Mesendoderm (in vitro differentiated cells): ENCODE measurements at regions not wholly inside any gene's neighbourhood (a gene's known extent, or its start where the extent isn't known, plus 50 kb on each side); places are given as distances from the start of the nearest gene placed in this dataset.
"Not testable (repeated sequence)": the region's sequence is repeated elsewhere in the genome, so short reads cannot be mapped to it uniquely, and the experiment has no call there.

ENCODE experiments used
- DNase-seq: peaks from one replicate; pipeline ENCODE4 v3.0.0; 2013
- H2AK5ac ChIP-seq: 2 replicates; pipeline ENCODE4 v1.6.1; 2013; ENCODE audit warnings: low read length, inconsistent platforms
- H2BK120ac ChIP-seq: 2 replicates; pipeline ENCODE4 v1.6.1; 2013; ENCODE audit warnings: low read depth, mild to moderate bottlenecking, low read length, moderate library complexity, mixed read lengths
- H2BK15ac ChIP-seq: replicated peaks from 2 replicates; pipeline ENCODE4 v1.6.1; 2013; ENCODE audit warnings: low read depth, mild to moderate bottlenecking, moderate library complexity
- H2BK5ac ChIP-seq: 2 replicates; pipeline ENCODE4 v1.6.1; 2013; ENCODE audit warnings: low read length, inconsistent platforms
- H3K18ac ChIP-seq: 2 replicates; pipeline ENCODE4 v1.6.1; 2013; ENCODE audit warnings: mild to moderate bottlenecking, low read length, mixed read lengths
- H3K23ac ChIP-seq: one replicate; pipeline ENCODE4 v1.6.1; 2013; ENCODE audit warnings: low read length
- H3K27ac ChIP-seq: 2 replicates; pipeline ENCODE4 v1.5.1; 2013; ENCODE audit warnings: low read depth, mild to moderate bottlenecking, inconsistent platforms, low read length, moderate library complexity
- H3K27me3 ChIP-seq: 2 replicates; pipeline ENCODE4 v1.6.1; 2013; ENCODE audit warnings: low read length, control low read depth, mild to moderate bottlenecking, inconsistent platforms; ENCODE audit not compliant: insufficient read depth, poor library complexity
- H3K36me3 ChIP-seq: 2 replicates; pipeline ENCODE4 v1.6.1; 2013; ENCODE audit warnings: low read length, inconsistent platforms; ENCODE audit not compliant: control insufficient read depth, insufficient read depth
- H3K4ac ChIP-seq: one replicate; pipeline ENCODE4 v1.6.1; 2013; ENCODE audit warnings: low read depth, mild to moderate bottlenecking, low read length, moderate library complexity
- H3K4me1 ChIP-seq: 2 replicates; pipeline ENCODE4 v1.6.1; 2013; ENCODE audit warnings: low read depth, low read length, inconsistent platforms; ENCODE audit not compliant: control insufficient read depth
- H3K4me2 ChIP-seq: 2 replicates; pipeline ENCODE4 v1.6.1; 2013; ENCODE audit warnings: low read length
- H3K4me3 ChIP-seq: 2 replicates; pipeline ENCODE4 v1.5.1; 2013; ENCODE audit warnings: mild to moderate bottlenecking, low read length
- H3K56ac ChIP-seq: one replicate; pipeline ENCODE4 v1.6.1; 2013; ENCODE audit warnings: low read length
- H3K79me1 ChIP-seq: 2 replicates; pipeline ENCODE4 v1.6.1; 2013; ENCODE audit warnings: low read length, inconsistent platforms
- H3K79me2 ChIP-seq: 2 replicates; pipeline ENCODE4 v1.6.1; 2013; ENCODE audit warnings: mild to moderate bottlenecking, low read length; ENCODE audit not compliant: control insufficient read depth, insufficient read depth
- H3K9ac ChIP-seq: 2 replicates; pipeline ENCODE4 v1.6.1; 2013; ENCODE audit warnings: low read length, inconsistent platforms
- H4K5ac ChIP-seq: one replicate; pipeline ENCODE4 v1.6.1; 2013; ENCODE audit warnings: low read length
- H4K8ac ChIP-seq: one replicate; pipeline ENCODE4 v1.6.1; 2013; ENCODE audit warnings: low read depth, mild to moderate bottlenecking, control low read depth, low read length, moderate library complexity
- WGBS: extraction: QIAGEN DNeasy Blood & Tissue Kit; methylation state at CpG from one replicate; pipeline ENCODE4 v1.1.7; 2013; ENCODE audit warnings: low lambda C conversion rate, missing lambda C conversion rate; ENCODE audit not compliant: insufficient coverage; ENCODE audit errors: extremely low coverage; 5-methylcytosine and 5-hydroxymethylcytosine counted together

- not testable (repeated sequence) for H3K18ac ChIP-seq, H3K36me3 ChIP-seq, H2BK15ac ChIP-seq, H3K27ac ChIP-seq, DNase-seq, H3K4me3 ChIP-seq, H2BK5ac ChIP-seq, H3K23ac ChIP-seq, H3K4me2 ChIP-seq, H3K4ac ChIP-seq, H2AK5ac ChIP-seq, H3K79me1 ChIP-seq, H2BK120ac ChIP-seq, H4K8ac ChIP-seq, H3K4me1 ChIP-seq, H4K5ac ChIP-seq, H3K27me3 ChIP-seq, H3K56ac ChIP-seq, H3K79me2 ChIP-seq, H3K9ac ChIP-seq
- WGBS = no CpG with 5 or more reads among the region's 2 CpGs
These were observed 1160.7 kb downstream of the PCDH7 start for GRCh38 chr4:31880837-31881236.

DNA sequence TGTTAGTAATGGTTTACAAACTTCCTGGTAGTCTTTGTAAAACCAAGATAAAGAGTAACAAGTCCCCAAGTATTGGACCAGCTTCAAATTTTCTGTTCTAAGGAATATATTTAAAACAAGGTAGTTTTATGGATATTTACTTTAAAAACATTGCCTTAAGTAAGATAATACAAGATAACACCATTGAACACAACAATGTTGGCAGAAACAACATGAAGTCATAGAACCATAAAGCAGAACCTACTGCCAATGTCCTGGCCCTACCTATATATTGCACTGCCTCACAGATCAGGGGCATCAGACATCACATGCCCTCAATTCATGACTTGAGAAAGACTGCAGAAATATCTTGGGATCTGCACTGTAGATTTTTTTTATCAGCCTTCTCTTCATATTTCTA is 1176.2 kb downstream of the PCDH7 start:
- no peaks in the 10 kb centered on the region for H3K4me1 ChIP-seq
- H3K9ac ChIP-seq = no peak overlapping the region
- H2BK5ac ChIP-seq = no peak overlapping the region
- H3K4me2 ChIP-seq = no peak overlapping the region
- H3K27ac ChIP-seq = no peak overlapping the region
- H4K5ac ChIP-seq = no peak overlapping the region
- no peak overlapping the region for H3K23ac ChIP-seq
- no peak for DNase-seq
- H3K79me1 ChIP-seq = no peaks in the 10 kb centered on the region
- H2BK15ac ChIP-seq = no peak overlapping the region
- no peak overlapping the region for H3K4me3 ChIP-seq
- H3K36me3 ChIP-seq = no peaks in the 10 kb centered on the region
- no peak overlapping the region for H3K18ac ChIP-seq
- H2BK120ac ChIP-seq = no peak overlapping the region
- H3K79me2 ChIP-seq = no peaks in the 10 kb centered on the region
- H3K27me3 ChIP-seq = no peaks in the 10 kb centered on the region
- H3K4ac ChIP-seq = no peak overlapping the region
- H3K56ac ChIP-seq = no peak overlapping the region
- no peak overlapping the region for H2AK5ac ChIP-seq
- no peak overlapping the region for H4K8ac ChIP-seq

- no peak overlapping the region for H3K18ac ChIP-seq
- H3K4me2 ChIP-seq = no peak overlapping the region
- H3K27ac ChIP-seq = no peak overlapping the region
- no peak overlapping the region for H2BK15ac ChIP-seq
- whole genome bisulfite sequencing = 100% methylated on average over 2 of the region's 3 CpGs
- H2BK5ac ChIP-seq = no peak overlapping the region
- no peak overlapping the region for H2AK5ac ChIP-seq
- no peaks in the 10 kb centered on the region for H3K4me1 ChIP-seq
- no peaks in the 10 kb centered on the region for H3K27me3 ChIP-seq
- no peak overlapping the region for H3K4me3 ChIP-seq
- H3K9ac ChIP-seq = no peak overlapping the region
- H4K8ac ChIP-seq = no peak overlapping the region
- H3K36me3 ChIP-seq = no peaks in the 10 kb centered on the region
- no peak overlapping the region for H4K5ac ChIP-seq
- no peak for DNase-seq
- no peak overlapping the region for H3K56ac ChIP-seq
- no peak overlapping the region for H2BK120ac ChIP-seq
- no peaks in the 10 kb centered on the region for H3K79me2 ChIP-seq
- no peak overlapping the region for H3K23ac ChIP-seq
- H3K79me1 ChIP-seq = no peaks in the 10 kb centered on the region
- H3K4ac ChIP-seq = no peak overlapping the region
These were observed 1185.2 kb downstream of the PCDH7 start for GRCh38 chr4:31905363-31905762.

DNA sequence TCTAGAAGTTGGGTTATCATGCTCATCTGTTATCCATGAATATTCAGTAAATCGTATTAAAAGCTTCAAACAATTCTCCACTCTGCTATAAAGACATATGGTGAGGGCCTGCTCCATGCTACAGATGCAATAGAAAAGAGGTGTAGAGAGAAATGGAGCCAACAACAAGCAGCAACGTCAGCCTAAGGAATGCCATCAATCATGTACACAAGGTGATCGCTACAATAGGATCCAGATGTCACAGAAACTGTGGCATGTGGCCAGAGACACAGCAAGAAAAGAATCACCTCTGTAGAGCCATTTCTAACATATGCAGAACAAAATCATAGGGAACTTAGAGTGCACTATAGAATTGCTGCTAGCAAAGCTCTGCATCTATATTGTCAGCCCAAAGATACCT is 1188.1 kb downstream of the PCDH7 start:
- Histone ChIP-seq H2BK5ac (no peak overlapping the region), H3K4me1 (no peaks in the 10 kb centered on the region), H2BK120ac (no peak overlapping the region), H3K4me3 (no peak overlapping the region), H3K23ac (no peak overlapping the region), H3K27me3 (no peaks in the 10 kb centered on the region), H3K9ac (no peak overlapping the region), H2AK5ac (no peak overlapping the region), H3K79me1 (no peaks in the 10 kb centered on the region), H3K4me2 (no peak overlapping the region), H4K8ac (no peak overlapping the region), H4K5ac (no peak overlapping the region), H2BK15ac (no peak overlapping the region), H3K18ac (no peak overlapping the region), H3K56ac (no peak overlapping the region), H3K4ac (no peak overlapping the region), H3K79me2 (no peaks in the 10 kb centered on the region), H3K27ac (no peak overlapping the region), H3K36me3 (no peaks in the 10 kb centered on the region)
- WGBS = no CpG with 5 or more reads among the region's 3 CpGs
- DNase-seq = no peak

DNA sequence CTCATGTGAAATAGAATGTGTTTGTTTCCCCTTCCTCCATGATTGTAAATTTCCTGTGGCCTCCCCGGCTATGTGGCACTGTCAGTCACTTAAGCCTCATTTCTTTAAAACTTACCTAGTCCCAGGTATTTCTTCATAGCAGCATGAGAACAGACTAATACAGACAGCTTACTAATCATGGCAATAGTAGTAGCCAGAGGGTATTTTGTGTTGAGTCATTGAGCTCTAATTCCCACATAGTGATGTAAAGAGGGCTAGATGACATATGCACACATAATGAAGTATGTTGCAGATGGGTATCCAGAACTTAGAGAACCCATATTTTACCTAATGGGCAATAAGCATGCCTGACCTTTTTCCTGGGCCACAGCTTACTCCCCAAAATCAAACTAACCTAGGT is 1197.2 kb downstream of the PCDH7 start:
- no peaks in the 10 kb centered on the region for H3K27me3 ChIP-seq
- H4K8ac ChIP-seq = no peak overlapping the region
- no peak overlapping the region for H3K4ac ChIP-seq
- H4K5ac ChIP-seq = no peak overlapping the region
- H3K4me1 ChIP-seq = no peaks in the 10 kb centered on the region
- no peak overlapping the region for H3K9ac ChIP-seq
- H2BK120ac ChIP-seq = no peak overlapping the region
- no peak overlapping the region for H3K4me2 ChIP-seq
- no peak overlapping the region for H3K56ac ChIP-seq
- no peak overlapping the region for H3K23ac ChIP-seq
- no peaks in the 10 kb centered on the region for H3K79me1 ChIP-seq
- no peak for DNase-seq
- no peak overlapping the region for H3K18ac ChIP-seq
- H2AK5ac ChIP-seq = no peak overlapping the region
- H2BK5ac ChIP-seq = no peak overlapping the region
- H3K36me3 ChIP-seq = no peaks in the 10 kb centered on the region
- WGBS = no CpG with 5 or more reads among the region's 1 CpG
- H3K79me2 ChIP-seq = no peaks in the 10 kb centered on the region
- H3K4me3 ChIP-seq = no peak overlapping the region
- H3K27ac ChIP-seq = no peak overlapping the region
- H2BK15ac ChIP-seq = no peak overlapping the region

DNA sequence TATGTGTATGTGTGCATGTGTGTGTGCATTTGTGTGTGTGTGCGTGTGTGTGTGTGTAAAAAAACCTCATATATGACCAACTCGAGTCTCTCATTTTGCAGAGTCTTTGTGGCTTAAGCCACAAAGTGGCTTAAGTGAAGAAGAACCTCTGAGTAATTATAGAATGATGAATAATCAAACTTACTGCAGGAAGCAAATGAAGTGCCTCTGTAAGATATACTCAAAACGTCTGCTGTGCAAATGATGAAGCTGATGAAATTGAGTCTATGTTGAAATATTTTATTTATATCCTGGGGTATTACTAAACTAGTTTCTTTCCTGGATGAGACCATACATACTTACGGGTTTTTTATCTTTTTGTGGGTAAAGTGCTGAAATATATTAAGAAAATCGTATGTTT is 1198.7 kb downstream of the PCDH7 start:
- H3K4me2 ChIP-seq = no peak overlapping the region
- H3K79me1 ChIP-seq = no peaks in the 10 kb centered on the region
- no peak overlapping the region for H3K4ac ChIP-seq
- no peak overlapping the region for H3K4me3 ChIP-seq
- H3K27me3 ChIP-seq = no peaks in the 10 kb centered on the region
- no peak overlapping the region for H2AK5ac ChIP-seq
- no CpG with 5 or more reads among the region's 5 CpGs for WGBS
- H3K56ac ChIP-seq = no peak overlapping the region
- H2BK5ac ChIP-seq = no peak overlapping the region
- no peak overlapping the region for H2BK120ac ChIP-seq
- H3K36me3 ChIP-seq = no peaks in the 10 kb centered on the region
- no peaks in the 10 kb centered on the region for H3K4me1 ChIP-seq
- H3K9ac ChIP-seq = no peak overlapping the region
- DNase-seq = no peak
- H3K18ac ChIP-seq = no peak overlapping the region
- H4K8ac ChIP-seq = no peak overlapping the region
- no peaks in the 10 kb centered on the region for H3K79me2 ChIP-seq
- H2BK15ac ChIP-seq = no peak overlapping the region
- no peak overlapping the region for H3K23ac ChIP-seq
- H4K5ac ChIP-seq = no peak overlapping the region
- H3K27ac ChIP-seq = no peak overlapping the region
